Left ventricle myocardium inferior (tissue), 1 donor: ENCODE measurements at regions not wholly inside any gene's neighbourhood (a gene's known extent, or its start where the extent isn't known, plus 50 kb on each side); places are given as distances from the start of the nearest gene placed in this dataset.

Experiments
- DNase-seq: peaks from one replicate; pipeline ENCODE4 v3.0.0-alpha.2; 2020
- H3K27ac ChIP-seq: fragments of 200-600 bp; replicated peaks from 2 replicates; pipeline ENCODE4 v1.8.0; 2021
- H3K27me3 ChIP-seq: fragments of 200-600 bp; 2 replicates; pipeline ENCODE4 v1.8.0; 2021; ENCODE audit warnings: low read depth
- H3K36me3 ChIP-seq: fragments of 200-600 bp; 2 replicates; pipeline ENCODE4 v1.8.0; 2021
- H3K4me1 ChIP-seq: fragments of 200-600 bp; 2 replicates; pipeline ENCODE4 v1.8.0; 2021
- H3K4me3 ChIP-seq: fragments of 200-600 bp; 2 replicates; pipeline ENCODE4 v1.8.0; 2021; ENCODE audit warnings: mild to moderate bottlenecking, moderate library complexity
- H3K9me3 ChIP-seq: fragments of 200-600 bp; replicated peaks from 2 replicates; pipeline ENCODE4 v1.8.0; 2021
- intact Hi-C: fragments of 100-400 bp; cut with micrococcal nuclease; formaldehyde crosslinking; loops from one replicate; pipeline ENCODE4 v1.11.0; 2022
- TF ChIP-seq, protein P1 (sequence below): fragments of 200-600 bp; IDR thresholded peaks from 2 replicates; pipeline ENCODE4 v1.8.0; 2021; ENCODE audit warnings: antibody characterized with exemption, mild to moderate bottlenecking, borderline replicate concordance
- donor health status: DM: no; HTN: yes; CAD: no; lungs with severe emphysema.

DNA sequence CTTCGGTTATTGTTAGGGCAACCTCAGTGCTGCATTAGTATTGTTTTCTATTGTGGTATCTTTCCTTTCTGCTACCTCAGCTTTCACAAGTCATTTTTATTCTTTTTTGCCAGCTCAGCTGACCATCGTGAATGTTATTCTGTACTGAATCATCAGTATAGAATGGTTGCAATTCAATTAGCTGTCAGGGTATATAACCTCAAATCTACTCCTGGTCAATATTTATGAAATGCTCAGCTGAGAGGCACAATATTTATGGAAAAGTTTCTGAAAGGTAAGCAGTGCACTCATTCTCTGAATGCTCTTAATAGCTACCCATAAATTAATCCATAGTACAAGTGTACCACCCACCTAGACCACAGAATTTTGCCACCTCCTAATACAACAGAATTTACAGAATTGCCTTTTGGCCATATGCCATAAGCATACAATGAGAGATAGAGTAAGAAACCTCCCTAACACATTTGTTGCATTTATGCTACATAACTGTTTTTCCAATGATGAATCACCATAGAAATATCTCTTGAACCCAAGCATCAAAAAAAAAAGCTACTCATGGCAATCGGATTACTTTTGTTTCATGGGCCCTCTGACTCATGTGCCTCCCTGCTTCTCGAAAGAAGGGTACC, 732.6 kb upstream of the CHRM3 start:
- Histone ChIP-seq H3K27ac (no peak overlapping the region), H3K4me1 (no peaks in the 10 kb centered on the region), H3K36me3 (no peaks in the 10 kb centered on the region), H3K27me3 (no peaks in the 10 kb centered on the region), H3K4me3 (no peak overlapping the region), H3K9me3 (peaks cover 26% of the 10 kb centered on the region)
- intact Hi-C loops = no loop called here
- TF ChIP-seq, protein P1, sequence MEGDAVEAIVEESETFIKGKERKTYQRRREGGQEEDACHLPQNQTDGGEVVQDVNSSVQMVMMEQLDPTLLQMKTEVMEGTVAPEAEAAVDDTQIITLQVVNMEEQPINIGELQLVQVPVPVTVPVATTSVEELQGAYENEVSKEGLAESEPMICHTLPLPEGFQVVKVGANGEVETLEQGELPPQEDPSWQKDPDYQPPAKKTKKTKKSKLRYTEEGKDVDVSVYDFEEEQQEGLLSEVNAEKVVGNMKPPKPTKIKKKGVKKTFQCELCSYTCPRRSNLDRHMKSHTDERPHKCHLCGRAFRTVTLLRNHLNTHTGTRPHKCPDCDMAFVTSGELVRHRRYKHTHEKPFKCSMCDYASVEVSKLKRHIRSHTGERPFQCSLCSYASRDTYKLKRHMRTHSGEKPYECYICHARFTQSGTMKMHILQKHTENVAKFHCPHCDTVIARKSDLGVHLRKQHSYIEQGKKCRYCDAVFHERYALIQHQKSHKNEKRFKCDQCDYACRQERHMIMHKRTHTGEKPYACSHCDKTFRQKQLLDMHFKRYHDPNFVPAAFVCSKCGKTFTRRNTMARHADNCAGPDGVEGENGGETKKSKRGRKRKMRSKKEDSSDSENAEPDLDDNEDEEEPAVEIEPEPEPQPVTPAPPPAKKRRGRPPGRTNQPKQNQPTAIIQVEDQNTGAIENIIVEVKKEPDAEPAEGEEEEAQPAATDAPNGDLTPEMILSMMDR = no peak
- DNase-seq = no peak

GRCh38 chr1:238652346-238652968, 733.9 kb upstream of the CHRM3 start:
- TF ChIP-seq, protein P1 = no peak
- no peaks in the 10 kb centered on the region for H3K36me3 ChIP-seq
- no peak overlapping the region for H3K27ac ChIP-seq
- no peak overlapping the region for H3K4me3 ChIP-seq
- no peaks in the 10 kb centered on the region for H3K27me3 ChIP-seq
- H3K9me3 ChIP-seq = peaks cover 25% of the 10 kb centered on the region
- no peak for DNase-seq
- intact Hi-C loops = no loop called here
- no peaks in the 10 kb centered on the region for H3K4me1 ChIP-seq

GRCh38 chr1:238649200-238649599, 737.2 kb upstream of the CHRM3 start:
- Histone ChIP-seq H3K27ac (no peak overlapping the region), H3K36me3 (no peaks in the 10 kb centered on the region), H3K4me1 (no peaks in the 10 kb centered on the region), H3K4me3 (no peak overlapping the region), H3K9me3 (peaks cover 25% of the 10 kb centered on the region), H3K27me3 (no peaks in the 10 kb centered on the region)
- DNase-seq = no peak
- TF ChIP-seq, protein P1 = no peak
- intact Hi-C loops = no loop called here

GRCh38 chr1:238648751-238649150, 737.6 kb upstream of the CHRM3 start:
- TF ChIP-seq, protein P1 = no peak
- Histone ChIP-seq H3K4me1 (no peaks in the 10 kb centered on the region), H3K27me3 (no peaks in the 10 kb centered on the region), H3K4me3 (no peak overlapping the region), H3K36me3 (no peaks in the 10 kb centered on the region), H3K9me3 (peaks cover 25% of the 10 kb centered on the region), H3K27ac (no peak overlapping the region)
- intact Hi-C loops = no loop called here
- DNase-seq = no peak

DNA sequence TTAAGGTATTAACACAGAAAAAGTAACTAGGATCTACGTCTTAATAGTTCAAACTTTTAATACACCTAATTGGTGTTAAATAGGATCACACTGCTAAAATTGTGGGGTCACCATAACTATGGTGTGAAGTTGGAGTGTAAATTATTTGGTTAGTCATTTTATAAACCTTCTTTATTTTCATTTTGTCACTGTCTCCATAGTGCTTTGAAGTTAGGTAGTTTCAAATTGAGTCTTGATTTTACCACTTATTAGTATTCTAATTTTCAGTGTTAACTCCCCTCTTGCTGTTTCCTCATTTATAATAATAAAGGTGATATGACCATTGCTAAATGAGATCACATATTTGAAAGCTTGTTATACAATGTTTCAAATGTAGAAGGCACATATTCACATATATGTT, 738.1 kb upstream of the CHRM3 start:
- no peak for DNase-seq
- Histone ChIP-seq H3K27me3 (no peaks in the 10 kb centered on the region), H3K4me3 (no peak overlapping the region), H3K4me1 (no peaks in the 10 kb centered on the region), H3K36me3 (no peaks in the 10 kb centered on the region), H3K27ac (no peak overlapping the region), H3K9me3 (peaks cover 25% of the 10 kb centered on the region)
- TF ChIP-seq, protein P1 = no peak
- intact Hi-C loops = no loop called here
